Stomach smooth muscle (tissue), 2 donors: ENCODE measurements at regions not wholly inside any gene's neighbourhood (a gene's known extent, or its start where the extent isn't known, plus 50 kb on each side); places are given as distances from the start of the nearest gene placed in this dataset.
A peak's percentile ranks its signal among the peaks of the same experiment; 100 is the strongest.

ENCODE experiments used
- H3K27ac ChIP-seq: one replicate; pipeline ENCODE4 v1.7.0; 2013; ENCODE audit warnings: mild to moderate bottlenecking, low read length, inconsistent platforms
- H3K27me3 ChIP-seq, 2 donors: one replicate each; pipeline ENCODE4 v1.7.0; 2013; ENCODE audit warnings: low read length in 2 of 2; ENCODE audit not compliant: insufficient read depth in 2 of 2, control insufficient read depth in 1 of 2
- H3K36me3 ChIP-seq, 2 donors: one replicate each; pipeline ENCODE4 v1.7.0; 2013; ENCODE audit warnings: low read length in 2 of 2; ENCODE audit not compliant: control insufficient read depth in 2 of 2, insufficient read depth in 2 of 2
- H3K4me1 ChIP-seq: one replicate; pipeline ENCODE4 v1.7.0; 2013; ENCODE audit warnings: low read length; ENCODE audit not compliant: control insufficient read depth, insufficient read depth
- H3K4me3 ChIP-seq, 2 donors: one replicate each; pipeline ENCODE4 v1.7.0; 2013; ENCODE audit warnings: low read length in 2 of 2
- H3K9ac ChIP-seq, 2 donors: one replicate each; pipeline ENCODE4 v1.7.0; 2013; ENCODE audit warnings: low read length in 2 of 2, mild to moderate bottlenecking in 1 of 2
- H3K9me3 ChIP-seq, 2 donors: one replicate each; pipeline ENCODE4 v1.7.0; 2013; ENCODE audit warnings: low read length in 2 of 2; ENCODE audit not compliant: control insufficient read depth in 2 of 2
- donor health status: healthy.
- donor health status: Pancreatic carcinoma.

GRCh38 chr11:133787379-133788141 lies 57.8 kb downstream of the SPATA19 start:
- Histone ChIP-seq H3K4me1 (peaks cover 2% of the 10 kb centered on the region), H3K9ac (no peak overlapping the region), H3K27ac (no peak overlapping the region), H3K4me3 (peak overlapping the region; percentile 40 to 47), H3K27me3 (peaks cover 6 to 22% of the 10 kb centered on the region in 2 donors), H3K9me3 (no peaks in the 10 kb centered on the region), H3K36me3 (no peaks in the 10 kb centered on the region)

DNA sequence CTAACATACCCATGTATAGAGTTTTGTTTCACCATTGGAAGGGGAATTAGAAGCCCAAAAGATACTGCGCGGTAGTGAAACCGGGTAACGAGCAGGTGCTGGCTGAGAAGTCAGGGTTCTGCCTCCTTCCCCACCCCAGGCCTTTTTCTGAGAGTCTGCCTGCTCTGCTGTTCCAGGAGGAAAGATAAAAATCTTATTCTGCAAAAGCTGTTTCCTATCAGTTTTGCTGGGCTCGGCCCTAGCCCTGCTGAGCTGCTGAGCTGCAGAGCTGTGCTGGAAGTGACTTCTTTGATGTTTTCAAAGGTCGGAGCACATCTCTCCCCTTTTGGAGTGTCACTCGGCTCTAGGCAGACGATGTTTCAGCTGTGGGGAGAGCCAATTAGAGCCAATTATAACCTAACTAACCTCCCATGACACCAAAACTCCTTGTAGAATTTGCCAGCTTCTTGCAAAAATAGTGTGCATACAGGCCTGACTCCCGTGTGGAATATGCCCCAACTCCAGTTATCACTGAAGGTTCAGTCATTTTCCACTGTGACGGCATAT lies 59.4 kb downstream of the SPATA19 start:
- Histone ChIP-seq H3K9ac (no peak overlapping the region), H3K4me3 (no peak overlapping the region), H3K4me1 (peaks cover 2% of the 10 kb centered on the region), H3K36me3 (no peaks in the 10 kb centered on the region), H3K9me3 (no peaks in the 10 kb centered on the region), H3K27ac (no peak overlapping the region), H3K27me3 (peaks cover 6 to 21% of the 10 kb centered on the region in 2 donors)

GRCh38 chr11:133784359-133784758 lies 61.0 kb downstream of the SPATA19 start:
- Histone ChIP-seq H3K4me1 (peaks cover 2% of the 10 kb centered on the region), H3K9ac (no peak overlapping the region), H3K4me3 (no peak overlapping the region), H3K36me3 (no peaks in the 10 kb centered on the region), H3K27me3 (peaks cover 6 to 19% of the 10 kb centered on the region in 2 donors), H3K9me3 (no peaks in the 10 kb centered on the region), H3K27ac (no peak overlapping the region)

GRCh38 chr11:133782116-133782725 lies 63.1 kb downstream of the SPATA19 start:
- H3K9me3 ChIP-seq, result no peaks in the 10 kb centered on the region
- no peak overlapping the region for H3K4me3 ChIP-seq
- no peak overlapping the region for H3K27ac ChIP-seq
- no peaks in the 10 kb centered on the region for H3K36me3 ChIP-seq
- H3K9ac ChIP-seq, result no peak overlapping the region
- H3K4me1 ChIP-seq, result no peaks in the 10 kb centered on the region
- H3K27me3 ChIP-seq, result peaks cover under 1 to 9% of the 10 kb centered on the region in 2 donors

GRCh38 chr11:133778161-133778560 lies 67.2 kb downstream of the SPATA19 start:
- Histone ChIP-seq H3K4me1 (no peaks in the 10 kb centered on the region), H3K36me3 (no peaks in the 10 kb centered on the region), H3K9me3 (no peaks in the 10 kb centered on the region), H3K4me3 (no peak overlapping the region), H3K27me3 (peaks cover 0 to 8% of the 10 kb centered on the region in 2 donors), H3K9ac (no peak overlapping the region), H3K27ac (no peak overlapping the region)

DNA sequence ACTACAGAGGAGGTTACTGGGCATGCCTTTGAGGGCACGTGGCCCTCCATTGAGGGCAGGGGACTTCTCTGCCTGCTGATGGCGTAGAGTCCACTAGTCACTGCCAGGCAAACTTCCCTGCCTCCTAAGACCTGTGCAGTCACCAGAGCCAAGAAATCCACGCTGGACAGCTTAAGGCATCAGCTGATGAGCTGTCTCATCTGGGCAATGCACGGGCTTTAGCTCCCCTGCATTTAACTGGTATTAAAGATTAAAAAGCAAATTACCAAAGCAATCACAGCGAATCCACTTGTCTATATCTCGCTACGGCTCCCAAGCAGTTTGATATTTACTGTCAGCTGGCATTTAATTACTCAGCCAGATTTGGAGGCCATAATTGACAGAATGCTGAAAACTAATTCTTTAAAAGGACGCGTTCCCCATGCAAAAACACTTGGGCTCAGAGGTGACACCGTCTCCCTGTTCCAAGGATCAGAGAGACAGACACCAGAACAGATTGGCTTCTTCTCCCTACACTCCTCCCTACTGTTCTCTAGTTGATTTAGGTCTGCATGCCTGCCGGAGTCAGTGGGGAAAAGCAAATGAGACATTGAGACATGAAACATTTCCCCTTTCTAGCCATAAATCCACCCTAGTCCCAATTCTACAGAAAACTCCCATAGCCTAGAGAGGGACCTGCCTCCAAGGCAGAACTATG lies 68.5 kb downstream of the SPATA19 start:
- H3K27ac ChIP-seq, result no peak overlapping the region
- H3K36me3 ChIP-seq, result no peaks in the 10 kb centered on the region
- no peak overlapping the region for H3K4me3 ChIP-seq
- peaks cover 0 to 8% of the 10 kb centered on the region in 2 donors for H3K27me3 ChIP-seq
- no peak overlapping the region for H3K9ac ChIP-seq
- H3K4me1 ChIP-seq, result no peaks in the 10 kb centered on the region
- H3K9me3 ChIP-seq, result no peaks in the 10 kb centered on the region

GRCh38 chr11:133762538-133762937 lies 82.8 kb downstream of the SPATA19 start:
- Histone ChIP-seq H3K4me1 (no peaks in the 10 kb centered on the region), H3K27ac (no peak overlapping the region), H3K36me3 (no peaks in the 10 kb centered on the region), H3K9ac (no peak overlapping the region), H3K4me3 (no peak overlapping the region), H3K9me3 (peaks cover 3 to 6% of the 10 kb centered on the region in 2 donors), H3K27me3 (no peaks in the 10 kb centered on the region)

- H3K9me3 ChIP-seq, result peaks cover 5% of the 10 kb centered on the region in 2 donors
- no peak overlapping the region for H3K4me3 ChIP-seq
- H3K27me3 ChIP-seq, result peaks cover 0 to 3% of the 10 kb centered on the region in 2 donors
- H3K36me3 ChIP-seq, result no peaks in the 10 kb centered on the region
- H3K9ac ChIP-seq, result no peak overlapping the region
- no peaks in the 10 kb centered on the region for H3K4me1 ChIP-seq
- no peak overlapping the region for H3K27ac ChIP-seq
These were observed 92.2 kb downstream of the SPATA19 start for GRCh38 chr11:133753150-133753549.

DNA sequence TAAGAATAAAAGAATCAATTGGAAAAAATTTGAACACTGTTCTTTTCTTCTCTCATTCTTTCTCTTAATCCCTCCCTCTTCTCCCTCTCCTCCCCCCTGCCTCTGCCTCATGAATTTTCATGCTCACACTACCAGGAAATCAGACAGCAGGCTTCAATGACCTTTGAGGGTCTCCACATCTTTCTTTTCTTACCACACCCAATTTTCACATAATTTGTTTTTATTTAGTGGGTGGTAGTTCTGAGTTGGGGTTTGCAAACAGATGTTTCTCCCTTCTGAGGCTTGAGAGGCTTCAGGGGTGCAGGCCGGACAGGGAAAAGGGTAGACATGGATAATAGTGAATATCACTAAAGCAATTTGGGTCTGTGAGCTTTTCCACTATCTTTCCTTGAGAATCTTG lies 95.5 kb downstream of the SPATA19 start:
- no peaks in the 10 kb centered on the region for H3K36me3 ChIP-seq
- no peak overlapping the region for H3K9ac ChIP-seq
- peaks cover 0 to 3% of the 10 kb centered on the region in 2 donors for H3K27me3 ChIP-seq
- H3K4me1 ChIP-seq, result no peaks in the 10 kb centered on the region
- no peak overlapping the region for H3K27ac ChIP-seq
- H3K4me3 ChIP-seq, result no peak overlapping the region
- peaks cover 0 to 3% of the 10 kb centered on the region in 2 donors for H3K9me3 ChIP-seq

GRCh38 chr11:133747409-133747808 lies 97.9 kb downstream of the SPATA19 start:
- H3K27ac ChIP-seq, result no peak overlapping the region
- peaks cover 0 to 3% of the 10 kb centered on the region in 2 donors for H3K27me3 ChIP-seq
- no peak overlapping the region for H3K4me3 ChIP-seq
- H3K9ac ChIP-seq, result no peak overlapping the region
- peaks cover 0 to 3% of the 10 kb centered on the region in 2 donors for H3K9me3 ChIP-seq
- H3K36me3 ChIP-seq, result no peaks in the 10 kb centered on the region
- no peaks in the 10 kb centered on the region for H3K4me1 ChIP-seq
